HG03354 (cell line): ENCODE measurements at regions not wholly inside any gene's neighbourhood (a gene's known extent, or its start where the extent isn't known, plus 50 kb on each side); places are given as distances from the start of the nearest gene placed in this dataset.

ENCODE experiments used
- ATAC-seq: cut with Tn5 transposase; IDR thresholded peaks from one replicate; pipeline ENCODE4 v1.9.1; 2021; ENCODE audit warnings: mild to moderate bottlenecking; ENCODE audit not compliant: unreplicated experiment, poor library complexity, severe bottlenecking

GRCh38 chr5:39579750-39580149, 155.0 kb upstream of the DAB2 start:
- no peak for ATAC-seq

GRCh38 chr5:39578887-39579497, 154.2 kb upstream of the DAB2 start:
- ATAC-seq: no peak

DNA sequence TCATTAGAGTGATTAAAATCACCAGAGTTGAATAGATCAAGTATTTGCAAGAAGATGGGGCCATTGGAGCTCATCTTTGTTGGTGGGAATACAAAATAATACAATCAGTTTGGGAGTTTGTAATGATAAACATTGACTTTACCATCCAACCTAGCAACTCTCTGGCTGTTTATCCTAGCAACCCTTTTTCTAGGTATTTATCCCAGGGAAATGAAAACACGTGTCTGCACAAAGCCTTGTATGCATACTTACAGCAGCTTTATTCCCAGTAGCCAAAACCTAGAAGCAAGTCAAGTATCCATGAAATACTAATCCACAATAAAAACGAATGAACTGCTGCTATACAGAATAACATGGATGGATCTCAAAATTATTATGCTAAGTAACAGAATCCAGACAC, 152.7 kb upstream of the DAB2 start:
- no peak for ATAC-seq

GRCh38 chr5:39570403-39571027, 145.7 kb upstream of the DAB2 start:
- ATAC-seq: no peak

- ATAC-seq: no peak
These were observed 145.1 kb upstream of the DAB2 start for GRCh38 chr5:39569857-39570256.

DNA sequence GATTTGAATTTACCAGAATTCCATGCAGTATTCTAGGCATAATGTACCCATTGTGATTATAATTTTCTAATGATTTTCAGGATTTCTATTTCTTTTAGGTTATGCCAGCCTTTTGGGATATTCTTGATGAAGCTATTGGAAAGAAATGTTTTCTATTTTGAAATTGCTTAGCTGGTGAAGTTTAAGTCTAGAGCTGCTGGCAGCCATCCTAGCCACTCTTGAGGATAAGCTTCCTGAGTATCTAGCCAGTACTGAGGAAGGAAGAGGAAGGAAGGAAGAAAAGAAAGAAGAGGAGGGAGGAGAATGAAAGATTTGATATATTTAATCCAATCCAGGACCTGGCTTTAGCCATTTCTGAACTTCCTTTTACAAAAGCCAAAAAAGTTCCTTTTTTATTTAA, 142.1 kb upstream of the DAB2 start:
- ATAC-seq: no peak

GRCh38 chr5:39566029-39566428, 141.2 kb upstream of the DAB2 start:
- ATAC-seq: no peak

- no peak for ATAC-seq
These were observed 136.6 kb upstream of the DAB2 start for GRCh38 chr5:39561421-39561820.

GRCh38 chr5:39560726-39561125, 135.9 kb upstream of the DAB2 start:
- no peak for ATAC-seq

DNA sequence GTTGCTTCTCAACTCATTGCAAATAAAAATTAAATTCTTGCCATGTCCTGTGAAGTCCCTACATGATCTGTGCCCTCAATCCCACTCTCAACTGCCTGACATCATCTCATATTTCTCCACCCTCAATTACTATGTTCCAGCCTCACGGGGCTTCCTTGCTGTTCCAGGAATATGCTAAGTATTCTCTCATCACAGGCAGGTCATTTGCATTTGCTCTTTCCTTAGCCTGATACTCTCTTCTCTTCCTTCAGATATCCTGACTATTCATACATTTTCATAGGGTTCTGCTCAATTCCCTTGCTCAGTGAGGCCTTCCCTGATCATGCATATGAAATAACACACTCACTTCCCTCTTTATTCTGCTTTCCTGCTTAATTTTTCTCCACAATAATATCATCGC, 135.1 kb upstream of the DAB2 start:
- ATAC-seq: no peak

GRCh38 chr5:39558541-39558940, 133.8 kb upstream of the DAB2 start:
- no peak for ATAC-seq

GRCh38 chr5:39555788-39556187, 131.0 kb upstream of the DAB2 start:
- ATAC-seq: no peak

GRCh38 chr5:39547553-39548154, 122.9 kb upstream of the DAB2 start:
- ATAC-seq: no peak

GRCh38 chr5:39544941-39545340, 120.2 kb upstream of the DAB2 start:
- no peak for ATAC-seq

DNA sequence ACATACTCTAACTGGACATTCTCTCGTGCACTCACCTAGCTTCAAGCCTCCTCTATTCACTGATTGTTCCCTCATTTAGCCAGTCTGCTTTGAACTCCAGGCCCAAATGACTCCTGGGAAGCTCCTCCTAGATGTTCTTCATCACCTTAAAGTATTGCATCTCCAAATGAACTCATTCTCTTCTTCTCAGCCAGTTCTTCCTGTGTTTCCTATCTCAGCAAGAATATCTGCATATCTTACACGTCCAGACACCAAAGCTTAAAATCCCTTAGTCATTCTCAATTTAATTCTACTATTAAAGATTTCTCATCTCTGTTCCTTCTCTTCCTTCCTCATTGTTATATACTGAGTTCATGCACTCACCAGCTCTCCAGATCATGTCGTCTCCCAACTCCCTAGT, 118.6 kb upstream of the DAB2 start:
- ATAC-seq: no peak

DNA sequence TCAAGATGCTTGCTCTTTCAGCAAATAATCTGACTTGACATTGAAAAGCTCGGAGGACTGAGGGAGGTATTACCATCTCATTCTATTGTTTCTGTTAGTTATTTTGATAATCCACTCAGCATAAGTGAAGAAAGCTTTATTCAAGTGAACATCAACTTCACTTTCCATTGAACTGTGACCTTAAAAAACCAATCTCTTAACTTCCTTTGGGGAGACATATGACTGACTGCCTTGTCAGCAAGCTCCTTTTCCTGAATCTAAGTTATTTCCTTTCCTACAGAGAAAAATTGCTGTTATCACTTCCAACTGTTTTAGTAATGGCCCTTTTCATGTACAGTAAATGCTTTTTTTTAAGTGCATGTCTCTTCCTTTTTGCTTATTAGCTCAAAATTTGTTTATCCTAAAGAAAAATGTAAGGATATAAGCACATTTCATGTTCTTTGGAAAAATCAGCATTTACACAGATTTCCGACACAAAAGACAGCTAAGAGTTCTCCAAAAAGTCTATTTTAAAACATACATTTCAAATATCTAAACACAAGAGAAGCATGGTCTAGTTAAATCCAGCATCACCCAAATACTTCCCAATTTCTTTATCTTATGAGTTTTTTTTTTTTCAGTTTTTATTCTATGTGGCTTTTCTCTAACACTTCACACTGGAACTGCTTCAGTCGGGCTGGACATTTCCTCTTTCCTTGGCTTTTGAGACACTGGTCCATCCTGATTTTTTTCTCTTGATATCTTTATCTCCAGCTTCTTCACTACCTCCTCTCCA, 117.9 kb upstream of the DAB2 start:
- ATAC-seq: no peak

- no peak for ATAC-seq
These were observed 117.1 kb upstream of the DAB2 start for GRCh38 chr5:39541920-39542319.

DNA sequence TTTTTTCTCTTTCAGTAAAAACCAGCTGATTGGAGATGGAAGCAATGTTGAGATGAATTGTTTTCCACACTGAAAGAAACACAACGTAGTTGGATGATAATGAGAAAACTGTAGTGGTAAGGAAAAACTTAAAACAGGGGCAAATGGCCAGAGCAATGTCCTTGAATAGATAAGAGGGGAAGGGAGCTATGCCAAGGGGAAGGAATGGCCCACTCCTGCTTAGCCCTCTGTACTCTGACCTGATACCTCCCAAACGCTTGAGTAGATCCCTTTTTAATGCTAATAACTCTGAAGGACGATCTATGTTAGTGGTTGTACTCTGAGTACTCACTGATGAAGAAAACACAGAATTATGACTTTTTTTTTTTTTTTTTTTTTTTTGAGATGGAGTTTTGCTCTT, 114.7 kb upstream of the DAB2 start:
- ATAC-seq: no peak

DNA sequence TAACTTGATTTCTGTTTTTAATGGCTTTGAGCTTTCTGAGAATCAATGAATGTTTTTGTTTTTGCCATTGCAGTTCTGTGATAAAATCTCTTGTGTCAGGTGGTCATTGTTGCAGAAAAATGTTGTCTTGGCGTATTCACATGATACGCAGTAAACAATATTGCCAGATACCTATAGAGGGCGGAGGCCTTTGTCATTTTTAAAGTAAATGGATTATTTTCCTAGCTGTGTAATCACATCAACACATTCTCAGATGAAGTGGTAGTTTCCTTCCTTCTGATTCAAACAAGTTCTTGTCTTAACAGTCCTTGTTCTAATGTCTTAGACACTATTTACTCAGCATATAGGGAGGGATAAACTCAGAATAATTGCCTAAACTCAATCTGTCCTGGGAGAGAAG, 109.9 kb upstream of the DAB2 start:
- no peak for ATAC-seq

DNA sequence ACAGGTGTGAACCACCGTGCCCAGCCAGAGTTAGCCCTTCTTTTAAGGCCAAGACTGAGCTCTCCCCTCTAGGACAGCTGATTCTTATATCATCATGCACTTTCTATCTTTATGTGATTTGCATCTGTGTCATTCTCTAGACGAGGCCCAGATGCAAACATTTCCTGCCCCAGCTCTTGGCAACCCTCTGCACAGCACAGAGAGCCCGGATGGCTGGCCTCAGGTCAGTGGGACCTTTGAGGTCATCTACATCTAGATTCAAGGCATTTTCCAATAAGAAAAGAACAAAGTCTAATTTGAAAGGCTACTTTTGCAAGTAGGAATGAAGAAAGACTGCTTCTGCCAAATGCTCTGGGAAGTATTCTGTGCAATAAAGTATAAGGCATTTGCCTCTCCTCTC, 109.0 kb upstream of the DAB2 start:
- ATAC-seq: no peak

- ATAC-seq: no peak
These were observed 107.7 kb upstream of the DAB2 start for GRCh38 chr5:39532511-39532910.
